H1 (cell line): ENCODE measurements at regions not wholly inside any gene's neighbourhood (a gene's known extent, or its start where the extent isn't known, plus 50 kb on each side); places are given as distances from the start of the nearest gene placed in this dataset.

Experiments used
- KDM5A ChIP-seq: fragments of 200-600 bp; IDR thresholded peaks from 2 replicates; pipeline ENCODE4 v1.7.1; 2012; ENCODE audit warnings: mild to moderate bottlenecking, low read length, inconsistent platforms, mixed read lengths
- SP2 ChIP-seq: IDR thresholded peaks from 2 replicates; pipeline ENCODE4 v1.6.1; 2012; ENCODE audit warnings: mild to moderate bottlenecking, low read length, inconsistent platforms

- TF ChIP-seq SP2 (no peak), KDM5A (no peak)
Observed at GRCh38 chr6:140436023-140436811, 1061.8 kb upstream of the CITED2 start (continued).
